SK-N-SH (cell line): ENCODE measurements at regions not wholly inside any gene's neighbourhood (a gene's known extent, or its start where the extent isn't known, plus 50 kb on each side); places are given as distances from the start of the nearest gene placed in this dataset.

Source experiments
- CTCF ChIA-PET: fragments of 300-600, 350-600 bp; formaldehyde crosslinking; extraction: SDS; loops from one replicate; lab custom pipeline; 2021; lab: Yijun Ruan, JAX
- POLR2A ChIA-PET: fragments of 350-600 bp; sonication (Branson Sonifier 250); formaldehyde crosslinking; extraction: SDS; loops from one replicate; lab custom pipeline; 2020; ENCODE audit warnings: antibody characterized with exemption, inconsistent platforms; lab: Yijun Ruan, JAX
- DNase-seq: peaks from one replicate; pipeline ENCODE4 v3.0.0; 2012
- H2AFZ ChIP-seq: fragments of 200-600 bp; sonication (generic); 2 replicates; pipeline ENCODE4 v1.8.1; 2016; ENCODE audit warnings: antibody characterized with exemption, mild to moderate bottlenecking, low read depth
- H3F3A ChIP-seq: fragments of 200-600 bp; sonication (generic); replicated peaks from 2 replicates; pipeline ENCODE3; 2016; ENCODE audit warnings: antibody characterized with exemption, mild to moderate bottlenecking; ENCODE audit not compliant: insufficient read depth
- H3K27ac ChIP-seq, 2 experiments: fragments of 200-500 bp in 1 of 2; fragments of 200-600 bp in 1 of 2; sonication (Bioruptor generic) in 1 of 2; sonication (generic), shearing (Covaris generic) in 1 of 2; 2 replicates each; pipeline versions ENCODE4 v1.5.1 to v1.6.1; 2014 to 2016; ENCODE audit warnings: low read depth in 2 of 2, inconsistent platforms in 1 of 2, low read length in 1 of 2, mild to moderate bottlenecking in 1 of 2, mixed read lengths in 1 of 2
- H3K27me3 ChIP-seq: fragments of 200-600 bp; sonication (generic), shearing (Covaris generic); 2 replicates; pipeline ENCODE4 v1.6.1; 2016; ENCODE audit warnings: mixed run types; ENCODE audit not compliant: insufficient read depth
- H3K36me3 ChIP-seq, 2 experiments: fragments of 200-500 bp in 1 of 2; fragments of 200-600 bp in 1 of 2; sonication (Bioruptor generic) in 1 of 2; sonication (generic) in 1 of 2; replicated peaks in 1 of 2; 2 replicates each; pipeline versions ENCODE3 to v1.5.1; 2014 to 2016; ENCODE audit warnings: low read length in 1 of 2, mild to moderate bottlenecking in 1 of 2; ENCODE audit not compliant: insufficient read depth in 2 of 2, control insufficient read depth in 1 of 2
- H3K4me1 ChIP-seq, 2 experiments: fragments of 200-500 bp in 1 of 2; fragments of 200-600 bp in 1 of 2; sonication (Bioruptor generic) in 1 of 2; sonication (generic), shearing (Covaris generic) in 1 of 2; 2 replicates each; pipeline versions ENCODE4 v1.5.1 to v1.6.1; 2014 to 2016; ENCODE audit warnings: low read depth in 1 of 2, low read length in 1 of 2, mixed run types in 1 of 2; ENCODE audit not compliant: insufficient read depth in 2 of 2, control insufficient read depth in 1 of 2
- H3K4me2 ChIP-seq: fragments of 200-600 bp; sonication (generic), shearing (Covaris generic); 2 replicates; pipeline ENCODE4 v1.6.1; 2017; ENCODE audit warnings: mixed run types
- H3K4me3 ChIP-seq, 2 experiments: fragments of 200-500 bp in 1 of 2; fragments of 200-600 bp in 1 of 2; sonication (Bioruptor generic) in 1 of 2; sonication (generic), shearing (Covaris generic) in 1 of 2; 2 replicates each; pipeline versions ENCODE4 v1.5.1 to v1.8.1; 2014 to 2016; ENCODE audit warnings: low read depth in 2 of 2, inconsistent platforms in 1 of 2, low read length in 1 of 2, mild to moderate bottlenecking in 1 of 2, mixed read lengths in 1 of 2, moderate library complexity in 1 of 2
- H3K79me2 ChIP-seq: fragments of 200-600 bp; sonication (generic); 2 replicates; pipeline ENCODE4 v1.8.1; 2017; ENCODE audit warnings: mild to moderate bottlenecking; ENCODE audit not compliant: insufficient read depth
- H3K9ac ChIP-seq: fragments of 200-600 bp; sonication (generic); 2 replicates; pipeline ENCODE4 v1.6.1; 2017; ENCODE audit warnings: mixed run types
- H3K9me2 ChIP-seq: fragments of 200-600 bp; sonication (generic); 2 replicates; pipeline ENCODE4 v1.6.1; 2017; ENCODE audit warnings: mixed run types
- H3K9me3 ChIP-seq: fragments of 200-600 bp; sonication (generic); 2 replicates; pipeline ENCODE4 v1.6.1; 2017; ENCODE audit warnings: mixed run types, mild to moderate bottlenecking, moderate library complexity
- H4K20me1 ChIP-seq: fragments of 200-600 bp; sonication (generic); 2 replicates; pipeline ENCODE4 v1.6.1; 2017; ENCODE audit warnings: mild to moderate bottlenecking, mixed run types; ENCODE audit not compliant: insufficient read depth
- CHD2 ChIP-seq: fragments of 150-350 bp; IDR thresholded peaks from 2 replicates; pipeline ENCODE4 v1.6.1; 2018; ENCODE audit warnings: low read length; ENCODE audit not compliant: partially characterized antibody
- CTCF ChIP-seq: fragments of 200-600 bp; sonication (generic); IDR thresholded peaks from 2 replicates; pipeline ENCODE4 v1.6.1; 2017; ENCODE audit warnings: antibody characterized with exemption, mild to moderate bottlenecking, moderate library complexity
- ELF1 ChIP-seq: IDR thresholded peaks from 2 replicates; pipeline ENCODE4 v1.4.0; 2012
- FOXJ3 ChIP-seq: sonication (generic); formaldehyde crosslinking; IDR thresholded peaks from 2 replicates; pipeline ENCODE4 v1.5.1; 2020; ENCODE audit warnings: mild to moderate bottlenecking, missing genetic modification reagents
- GABPA ChIP-seq: IDR thresholded peaks from 2 replicates; pipeline ENCODE4 v1.4.0; 2012; ENCODE audit warnings: low read depth, mild to moderate bottlenecking
- GATA2 ChIP-seq: sonication (generic); formaldehyde crosslinking; IDR thresholded peaks from 2 replicates; pipeline ENCODE4 v1.5.0; 2020; ENCODE audit warnings: mild to moderate bottlenecking, missing genetic modification reagents
- JUND ChIP-seq: IDR thresholded peaks from 2 replicates; pipeline ENCODE4 v1.4.0; 2012
- NRF1 ChIP-seq: IDR thresholded peaks from 2 replicates; pipeline ENCODE4 v1.6.1; 2012; ENCODE audit warnings: low read depth, mild to moderate bottlenecking, low read length
- POLR2AphosphoS5 ChIP-seq: IDR thresholded peaks from 2 replicates; pipeline ENCODE4 v1.6.1; 2012; ENCODE audit warnings: low read depth, low read length
- RAD21 ChIP-seq: IDR thresholded peaks from 2 replicates; pipeline ENCODE4 v1.6.1; 2012; ENCODE audit warnings: mild to moderate bottlenecking, low read length
- RFX5 ChIP-seq: IDR thresholded peaks from 2 replicates; pipeline ENCODE4 v1.6.1; 2012; ENCODE audit warnings: mild to moderate bottlenecking, improper control_type of control experiment, low read length
- RXRA ChIP-seq: IDR thresholded peaks from 2 replicates; pipeline ENCODE4 v1.4.0; 2012; ENCODE audit warnings: low read depth, mild to moderate bottlenecking, borderline replicate concordance
- SIN3A ChIP-seq: IDR thresholded peaks from 2 replicates; pipeline ENCODE4 v1.6.1; 2012; ENCODE audit warnings: low read depth, mild to moderate bottlenecking, low read length, moderate library complexity, borderline replicate concordance
- TCF12 ChIP-seq: IDR thresholded peaks from 2 replicates; pipeline ENCODE4 v1.4.0; 2012
- WGBS: methylation state at CpG from one replicate; pipeline ENCODE4 v1.1.6; 2017; ENCODE audit warnings: low lambda C conversion rate; 5-methylcytosine and 5-hydroxymethylcytosine counted together

- TF ChIP-seq TCF12 (no peak), POLR2AphosphoS5 (no peak)
Observed at GRCh38 chrX:42930951-42931350, 153.0 kb upstream of the PPP1R2C start (continued).

- no peaks in the 10 kb centered on the region for H3K36me3 ChIP-seq
- no peak for DNase-seq
- H4K20me1 ChIP-seq = no peaks in the 10 kb centered on the region
- no peaks in the 10 kb centered on the region for H3K27me3 ChIP-seq
- H3K9me3 ChIP-seq = no peaks in the 10 kb centered on the region
- POLR2A ChIA-PET = no interaction called here
- H3K79me2 ChIP-seq = no peaks in the 10 kb centered on the region
- H2AFZ ChIP-seq = no peak overlapping the region
- TF ChIP-seq RFX5 (no peak), GABPA (no peak)
- no peak overlapping the region for H3K4me3 ChIP-seq
- no peak overlapping the region for H3K27ac ChIP-seq
- H3F3A ChIP-seq = no peaks in the 10 kb centered on the region
- no peak overlapping the region for H3K9ac ChIP-seq
- CTCF ChIA-PET = no interaction called here
- 0% methylated on average over 1 of the region's 1 CpG for WGBS
- no peaks in the 10 kb centered on the region for H3K4me1 ChIP-seq
- no peaks in the 10 kb centered on the region for H3K9me2 ChIP-seq
- no peak overlapping the region for H3K4me2 ChIP-seq
Observed at GRCh38 chrX:42933187-42933586, 155.2 kb upstream of the PPP1R2C start.

GRCh38 chrX:42934020-42934726 lies 156.2 kb upstream of the PPP1R2C start:
- H3K27me3 ChIP-seq = no peaks in the 10 kb centered on the region
- CTCF ChIA-PET = no interaction called here
- H4K20me1 ChIP-seq = no peaks in the 10 kb centered on the region
- WGBS = 0% methylated on average over 5 of the region's 5 CpGs
- H3K9me2 ChIP-seq = no peaks in the 10 kb centered on the region
- H3K4me2 ChIP-seq = no peak overlapping the region
- POLR2A ChIA-PET = no interaction called here
- no peaks in the 10 kb centered on the region for H3K9me3 ChIP-seq
- H3K27ac ChIP-seq = no peak overlapping the region
- no peaks in the 10 kb centered on the region for H3K36me3 ChIP-seq
- TF ChIP-seq FOXJ3 (no peak), RAD21 (no peak), CTCF (no peak), NRF1 (no peak), SIN3A (no peak), RXRA (no peak), CHD2 (no peak), JUND (no peak), ELF1 (no peak), GATA2 (CRISPR knock-in tag) (no peak)
- H3K79me2 ChIP-seq = no peaks in the 10 kb centered on the region
- H3K9ac ChIP-seq = no peak overlapping the region
- H3K4me3 ChIP-seq = no peak overlapping the region
- no peaks in the 10 kb centered on the region for H3F3A ChIP-seq
- no peak for DNase-seq
- H3K4me1 ChIP-seq = no peaks in the 10 kb centered on the region
- H2AFZ ChIP-seq = no peak overlapping the region
